HL-60 (cell line): ENCODE measurements at regions not wholly inside any gene's neighbourhood (a gene's known extent, or its start where the extent isn't known, plus 50 kb on each side); places are given as distances from the start of the nearest gene placed in this dataset.

Experiments
- TF ChIP-seq, protein P1 (sequence below): IDR thresholded peaks from one replicate; pipeline ENCODE4 v1.5.1; 2011; ENCODE audit warnings: low read length, control low read depth, inconsistent platforms; ENCODE audit not compliant: insufficient read depth
- TF ChIP-seq, protein P2 (sequence below): IDR thresholded peaks from 2 replicates; pipeline ENCODE4 v1.6.1; 2012; ENCODE audit warnings: low read depth; ENCODE audit not compliant: insufficient replicate concordance

DNA sequence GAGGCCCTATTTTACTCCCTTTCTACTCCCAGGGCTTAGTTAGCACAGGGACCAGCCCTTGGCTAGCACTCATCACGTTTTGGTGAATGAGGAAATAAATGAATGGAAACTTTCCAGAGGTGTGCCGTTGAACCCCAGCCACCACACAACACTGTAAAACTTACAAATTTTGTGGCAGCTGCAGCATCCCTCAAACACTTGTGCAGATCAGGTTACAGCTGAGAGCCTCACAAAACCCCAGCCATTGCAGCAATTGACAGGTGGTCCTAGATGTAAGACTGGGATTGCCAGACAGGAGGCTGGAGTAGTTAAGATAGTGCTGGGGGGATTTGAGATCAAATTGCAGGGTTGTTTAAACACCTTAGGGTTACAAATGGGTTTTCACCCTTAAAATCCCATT lies 482.2 kb upstream of the KIF2A start:
- TF ChIP-seq, protein P1, sequence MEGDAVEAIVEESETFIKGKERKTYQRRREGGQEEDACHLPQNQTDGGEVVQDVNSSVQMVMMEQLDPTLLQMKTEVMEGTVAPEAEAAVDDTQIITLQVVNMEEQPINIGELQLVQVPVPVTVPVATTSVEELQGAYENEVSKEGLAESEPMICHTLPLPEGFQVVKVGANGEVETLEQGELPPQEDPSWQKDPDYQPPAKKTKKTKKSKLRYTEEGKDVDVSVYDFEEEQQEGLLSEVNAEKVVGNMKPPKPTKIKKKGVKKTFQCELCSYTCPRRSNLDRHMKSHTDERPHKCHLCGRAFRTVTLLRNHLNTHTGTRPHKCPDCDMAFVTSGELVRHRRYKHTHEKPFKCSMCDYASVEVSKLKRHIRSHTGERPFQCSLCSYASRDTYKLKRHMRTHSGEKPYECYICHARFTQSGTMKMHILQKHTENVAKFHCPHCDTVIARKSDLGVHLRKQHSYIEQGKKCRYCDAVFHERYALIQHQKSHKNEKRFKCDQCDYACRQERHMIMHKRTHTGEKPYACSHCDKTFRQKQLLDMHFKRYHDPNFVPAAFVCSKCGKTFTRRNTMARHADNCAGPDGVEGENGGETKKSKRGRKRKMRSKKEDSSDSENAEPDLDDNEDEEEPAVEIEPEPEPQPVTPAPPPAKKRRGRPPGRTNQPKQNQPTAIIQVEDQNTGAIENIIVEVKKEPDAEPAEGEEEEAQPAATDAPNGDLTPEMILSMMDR, result no peak
- TF ChIP-seq, protein P2, sequence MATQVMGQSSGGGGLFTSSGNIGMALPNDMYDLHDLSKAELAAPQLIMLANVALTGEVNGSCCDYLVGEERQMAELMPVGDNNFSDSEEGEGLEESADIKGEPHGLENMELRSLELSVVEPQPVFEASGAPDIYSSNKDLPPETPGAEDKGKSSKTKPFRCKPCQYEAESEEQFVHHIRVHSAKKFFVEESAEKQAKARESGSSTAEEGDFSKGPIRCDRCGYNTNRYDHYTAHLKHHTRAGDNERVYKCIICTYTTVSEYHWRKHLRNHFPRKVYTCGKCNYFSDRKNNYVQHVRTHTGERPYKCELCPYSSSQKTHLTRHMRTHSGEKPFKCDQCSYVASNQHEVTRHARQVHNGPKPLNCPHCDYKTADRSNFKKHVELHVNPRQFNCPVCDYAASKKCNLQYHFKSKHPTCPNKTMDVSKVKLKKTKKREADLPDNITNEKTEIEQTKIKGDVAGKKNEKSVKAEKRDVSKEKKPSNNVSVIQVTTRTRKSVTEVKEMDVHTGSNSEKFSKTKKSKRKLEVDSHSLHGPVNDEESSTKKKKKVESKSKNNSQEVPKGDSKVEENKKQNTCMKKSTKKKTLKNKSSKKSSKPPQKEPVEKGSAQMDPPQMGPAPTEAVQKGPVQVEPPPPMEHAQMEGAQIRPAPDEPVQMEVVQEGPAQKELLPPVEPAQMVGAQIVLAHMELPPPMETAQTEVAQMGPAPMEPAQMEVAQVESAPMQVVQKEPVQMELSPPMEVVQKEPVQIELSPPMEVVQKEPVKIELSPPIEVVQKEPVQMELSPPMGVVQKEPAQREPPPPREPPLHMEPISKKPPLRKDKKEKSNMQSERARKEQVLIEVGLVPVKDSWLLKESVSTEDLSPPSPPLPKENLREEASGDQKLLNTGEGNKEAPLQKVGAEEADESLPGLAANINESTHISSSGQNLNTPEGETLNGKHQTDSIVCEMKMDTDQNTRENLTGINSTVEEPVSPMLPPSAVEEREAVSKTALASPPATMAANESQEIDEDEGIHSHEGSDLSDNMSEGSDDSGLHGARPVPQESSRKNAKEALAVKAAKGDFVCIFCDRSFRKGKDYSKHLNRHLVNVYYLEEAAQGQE, result no peak
